D721Med (cell line): ENCODE measurements at regions not wholly inside any gene's neighbourhood (a gene's known extent, or its start where the extent isn't known, plus 50 kb on each side); places are given as distances from the start of the nearest gene placed in this dataset.

Experiments
- DNase-seq: peaks from one replicate; pipeline ENCODE4 v3.0.0; 2011; ENCODE audit warnings: low spot score; ENCODE audit not compliant: insufficient read length
- FAIRE-seq: peaks from 2 replicates; lab custom pipeline; 2011; peaks lifted over from hg19 to GRCh38; lab: Jason Lieb, UNC
- CTCF ChIP-seq: IDR thresholded peaks from 2 replicates; pipeline ENCODE4 v1.5.1; 2012; ENCODE audit warnings: mild to moderate bottlenecking, control low read depth; ENCODE audit not compliant: insufficient read depth; ENCODE audit errors: missing control alignments

DNA sequence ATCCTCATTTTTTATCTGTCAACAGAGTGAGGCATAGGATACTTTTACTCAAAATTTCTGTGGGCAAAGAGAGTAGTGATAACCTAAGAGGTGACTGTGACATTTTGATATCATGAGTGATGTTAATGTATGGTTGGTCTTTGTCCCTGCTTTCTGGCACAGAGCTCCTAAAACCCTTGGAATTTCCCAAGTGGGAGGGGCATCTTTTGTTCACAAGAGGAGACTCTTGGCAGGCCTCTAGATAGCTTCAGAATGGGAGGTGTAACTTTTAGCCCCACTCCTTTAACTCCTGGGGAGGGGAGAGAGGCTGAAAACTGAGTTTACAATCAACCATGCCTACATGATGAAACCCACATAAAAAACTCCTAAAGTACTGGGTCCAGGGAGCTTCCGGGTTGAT lies 527.8 kb downstream of the RFPL4B start:
- FAIRE-seq (no peak), DNase-seq (no peak)
- no peak for TF ChIP-seq CTCF

- TF ChIP-seq CTCF: peak; percentile 34
- DNase-seq: no peak
- FAIRE-seq: no peak
These were observed 530.3 kb downstream of the RFPL4B start for GRCh38 chr6:112877134-112878100.

GRCh38 chr6:112879920-112880413 lies 532.8 kb downstream of the RFPL4B start:
- peak; percentile 47 for DNase-seq
- TF ChIP-seq CTCF: no peak
- FAIRE-seq: no peak

GRCh38 chr6:112881027-112881426 lies 533.9 kb downstream of the RFPL4B start:
- DNase-seq: no peak
- TF ChIP-seq CTCF: no peak
- FAIRE-seq: no peak

DNA sequence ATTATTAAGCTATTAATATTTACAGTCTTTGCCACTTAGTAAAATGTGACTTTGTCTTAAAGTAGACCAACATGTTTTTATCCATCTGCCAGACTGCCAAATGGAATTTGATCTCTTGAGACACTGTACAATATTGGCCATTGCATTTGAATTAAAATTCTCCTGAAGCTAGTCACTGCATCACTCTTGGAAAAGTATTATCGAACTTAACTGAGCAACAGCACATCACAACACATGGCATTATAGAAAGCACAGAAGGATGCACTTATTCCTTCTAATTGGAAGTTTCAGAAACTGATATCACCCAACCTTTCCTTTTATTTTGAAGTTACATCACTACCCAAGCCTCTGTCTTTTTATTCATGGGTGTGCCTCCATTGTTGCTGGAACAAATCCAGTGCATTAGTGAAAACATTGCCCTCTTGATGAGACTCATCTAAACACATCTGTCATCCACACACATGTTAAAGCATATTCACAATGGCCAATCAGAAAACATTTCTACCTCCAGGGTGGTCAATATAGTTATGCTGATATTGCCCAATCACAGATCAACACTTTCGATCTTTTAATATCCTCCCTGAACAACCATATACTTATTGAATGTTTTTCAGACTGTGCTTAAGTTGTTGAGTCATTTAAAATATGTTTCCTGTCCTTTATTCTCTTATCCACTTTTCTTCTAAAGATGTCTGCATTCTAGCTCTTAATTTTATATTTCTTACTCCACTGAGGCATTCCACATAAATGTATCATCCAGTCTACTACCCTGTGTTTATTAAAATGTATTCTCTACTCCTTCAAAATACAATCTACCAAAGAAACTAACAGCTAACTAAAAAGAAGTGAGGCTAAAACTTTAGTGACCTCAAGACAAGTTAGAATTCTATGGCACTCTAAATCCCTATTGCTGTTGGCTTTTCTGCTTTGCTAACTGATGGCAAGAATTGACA lies 535.0 kb downstream of the RFPL4B start:
- no peak for TF ChIP-seq CTCF
- FAIRE-seq (peak; percentile 51), DNase-seq (no peak)

DNA sequence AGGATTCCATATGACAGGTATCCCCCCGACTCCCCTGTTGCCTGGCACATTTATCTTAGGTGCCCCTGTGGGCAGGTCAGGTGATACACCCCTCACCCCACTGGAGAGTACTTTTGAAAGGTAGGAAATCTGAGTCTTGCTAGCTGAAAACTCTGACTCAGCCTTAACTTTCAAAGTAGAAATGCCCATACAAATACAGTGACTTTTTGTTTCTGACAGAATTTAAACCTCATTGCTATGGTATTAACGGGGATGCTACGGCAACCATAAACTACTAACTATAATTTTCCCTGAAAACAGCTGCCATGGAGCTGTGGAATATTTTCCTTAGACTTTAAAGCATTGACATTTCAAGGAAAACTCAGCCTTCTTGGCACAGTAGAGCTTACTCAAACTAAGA lies 536.0 kb downstream of the RFPL4B start:
- FAIRE-seq (no peak), DNase-seq (no peak)
- TF ChIP-seq CTCF: no peak
